NCI-H1092 treated with DMSO at 0.1 percent for 48 hours (cell line): ENCODE measurements at regions not wholly inside any gene's neighbourhood (a gene's known extent, or its start where the extent isn't known, plus 50 kb on each side); places are given as distances from the start of the nearest gene placed in this dataset.

Experiments
- DNase-seq: peaks from one replicate; lab custom pipeline; 2025; lab: John Stamatoyannopoulos, UW

- DNase-seq = no peak
Measured at GRCh38 chr20:57876163-57876562, 166.3 kb upstream of the PMEPA1 start.

GRCh38 chr20:57874141-57874540 lies 164.3 kb upstream of the PMEPA1 start:
- no peak for DNase-seq

- DNase-seq = no peak
Measured at GRCh38 chr20:57872816-57873409, 163.1 kb upstream of the PMEPA1 start.

DNA sequence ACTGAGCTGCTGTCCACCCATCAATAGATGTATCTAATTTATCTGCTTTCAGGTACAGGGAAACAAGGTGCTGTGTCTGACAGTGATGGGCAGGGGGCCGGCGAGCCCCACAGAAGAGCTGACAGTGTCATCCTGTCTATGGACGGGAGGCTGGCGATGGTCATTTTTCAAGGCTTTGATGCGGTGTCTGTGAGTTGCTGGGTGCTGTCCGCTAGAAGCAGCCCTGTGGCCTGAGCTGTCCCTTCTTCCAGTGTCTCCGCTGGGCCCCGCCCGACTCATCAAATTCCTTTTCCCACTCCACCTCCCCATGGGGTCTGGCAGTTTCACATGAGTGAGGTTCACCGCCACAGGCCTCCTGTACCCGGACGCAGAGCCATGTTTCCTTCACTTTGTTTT lies 161.4 kb upstream of the PMEPA1 start:
- DNase-seq = no peak

- no peak for DNase-seq
Measured at GRCh38 chr20:57870597-57871236, 160.9 kb upstream of the PMEPA1 start.

- DNase-seq = no peak
Measured at GRCh38 chr20:57869951-57870315, 160.1 kb upstream of the PMEPA1 start.

DNA sequence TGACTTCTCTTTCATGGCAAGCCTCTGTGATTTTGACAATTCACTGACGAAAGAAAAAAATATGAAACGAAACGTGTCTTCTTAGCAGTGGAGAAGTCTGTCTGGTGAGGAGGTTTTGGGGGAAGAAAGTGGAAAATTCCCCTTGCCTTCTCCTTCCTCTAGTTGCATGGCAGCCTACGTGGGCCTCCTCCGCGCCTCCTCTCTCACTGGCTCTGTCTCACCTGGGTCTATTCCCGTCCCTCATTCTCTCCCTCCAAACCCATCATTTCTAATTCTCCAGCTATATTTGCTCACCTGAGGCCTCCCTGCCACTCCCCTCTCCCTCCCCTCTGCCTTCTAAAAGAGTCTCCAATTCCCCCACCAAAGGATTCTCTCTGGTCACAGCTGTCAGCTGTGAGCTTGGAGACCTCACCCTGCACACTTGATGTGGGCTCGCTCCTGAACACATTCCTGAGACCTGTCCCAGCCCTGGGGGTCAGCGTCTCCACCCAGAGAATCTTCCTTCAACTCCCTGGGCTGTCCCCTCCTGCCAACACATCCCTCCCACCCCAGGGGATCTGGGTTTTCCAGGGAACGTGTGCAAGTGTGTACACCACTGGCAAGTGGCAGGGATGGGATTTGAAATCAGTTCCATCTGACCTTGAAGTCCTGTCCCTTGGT lies 159.6 kb upstream of the PMEPA1 start:
- no peak for DNase-seq

DNA sequence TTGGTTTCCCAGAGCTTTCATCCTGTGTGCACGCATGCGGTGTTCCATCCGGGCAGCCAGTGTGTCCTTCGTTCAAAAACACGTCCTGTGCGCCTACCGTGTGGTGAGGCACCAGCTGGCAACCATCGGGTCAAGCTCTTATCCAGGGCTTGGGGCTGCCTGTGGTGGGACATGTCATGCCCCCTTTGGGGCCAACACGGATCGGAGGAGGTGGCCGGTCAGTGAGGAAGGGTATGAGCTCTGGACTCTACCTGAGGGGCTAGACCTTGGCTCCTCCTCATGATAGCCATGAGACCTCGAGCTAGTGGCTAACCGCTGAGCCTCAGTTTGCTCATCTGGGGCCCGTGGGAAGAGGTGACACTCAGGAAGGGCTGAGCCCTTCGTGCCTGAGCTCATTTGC lies 158.5 kb upstream of the PMEPA1 start:
- no peak for DNase-seq

GRCh38 chr20:57867807-57868206 lies 158.0 kb upstream of the PMEPA1 start:
- DNase-seq = no peak

DNA sequence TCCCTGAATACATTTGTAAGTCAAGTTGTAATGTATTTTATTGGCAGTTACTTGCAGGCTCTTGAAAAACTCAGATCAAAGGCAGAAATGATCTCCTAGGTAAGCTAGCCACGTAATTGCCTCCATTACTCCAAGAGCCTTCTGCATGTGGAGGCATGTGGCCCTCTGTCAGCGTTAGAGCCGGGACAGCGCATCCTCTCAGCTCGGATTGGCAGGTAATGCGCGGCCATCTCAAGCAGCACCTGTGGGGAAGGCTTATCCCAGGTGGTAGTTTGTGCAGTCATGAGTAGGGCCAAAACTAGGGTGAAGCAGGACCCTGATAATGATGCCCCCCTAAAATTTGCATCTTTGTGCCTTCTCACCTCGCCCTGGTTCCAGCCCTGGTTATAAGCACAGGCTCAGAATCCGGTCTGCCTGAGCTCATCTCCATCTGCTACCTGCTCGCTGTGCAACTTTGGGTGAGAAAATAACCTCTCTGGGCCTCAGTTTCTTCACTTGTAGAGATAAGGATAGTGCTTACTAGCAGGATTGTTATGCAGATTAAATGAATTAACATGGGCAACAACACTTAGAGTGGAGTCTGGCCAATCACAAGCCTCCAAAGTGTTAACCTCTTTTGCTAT lies 157.5 kb upstream of the PMEPA1 start:
- DNase-seq = no peak

- no peak for DNase-seq
Measured at GRCh38 chr20:57866250-57867106, 156.7 kb upstream of the PMEPA1 start.

- no peak for DNase-seq
Measured at GRCh38 chr20:57865266-57865665, 155.5 kb upstream of the PMEPA1 start.

- no peak for DNase-seq
Measured at GRCh38 chr20:57860576-57860975, 150.8 kb upstream of the PMEPA1 start.

DNA sequence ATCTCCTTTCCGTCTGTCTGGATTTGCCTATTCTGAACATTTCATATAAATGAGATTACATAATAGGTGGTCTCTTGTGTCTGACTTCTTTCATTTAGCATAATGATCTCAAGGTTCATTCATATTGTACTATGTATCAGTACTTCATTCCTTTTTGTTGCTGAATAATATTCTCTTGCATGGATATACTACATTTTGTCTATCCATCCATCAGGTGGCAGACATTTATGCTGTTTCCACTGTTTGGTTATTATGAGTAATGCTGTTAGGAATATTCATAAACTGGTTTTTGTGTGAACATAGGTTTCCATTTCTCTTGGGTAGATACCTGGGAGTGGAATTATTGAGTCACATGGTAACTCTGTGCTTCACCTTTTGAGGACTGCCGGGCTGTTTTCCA lies 148.2 kb upstream of the PMEPA1 start:
- DNase-seq = no peak

DNA sequence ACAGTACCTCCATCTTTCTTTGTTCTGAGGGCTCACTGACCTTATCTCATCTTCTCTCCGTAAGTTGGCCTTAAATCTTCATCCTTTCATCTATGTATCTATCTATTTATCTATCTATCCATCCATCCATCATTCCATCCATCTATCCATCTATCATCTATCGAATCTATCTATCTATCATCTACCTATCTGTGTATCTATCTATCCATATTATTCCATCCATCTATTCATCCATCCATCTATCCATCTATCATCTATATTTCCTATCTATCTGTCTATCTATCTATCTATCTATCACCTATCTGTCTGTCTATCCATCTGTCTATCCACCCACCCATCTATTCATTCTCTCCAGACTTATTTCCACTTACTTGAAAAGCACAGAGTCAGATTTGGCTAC lies 147.3 kb upstream of the PMEPA1 start:
- DNase-seq = no peak

GRCh38 chr20:57856658-57857057 lies 146.8 kb upstream of the PMEPA1 start:
- DNase-seq = no peak

- DNase-seq = no peak
Measured at GRCh38 chr20:57851796-57852195, 142.0 kb upstream of the PMEPA1 start.

GRCh38 chr20:57851025-57851682 lies 141.3 kb upstream of the PMEPA1 start:
- no peak for DNase-seq

DNA sequence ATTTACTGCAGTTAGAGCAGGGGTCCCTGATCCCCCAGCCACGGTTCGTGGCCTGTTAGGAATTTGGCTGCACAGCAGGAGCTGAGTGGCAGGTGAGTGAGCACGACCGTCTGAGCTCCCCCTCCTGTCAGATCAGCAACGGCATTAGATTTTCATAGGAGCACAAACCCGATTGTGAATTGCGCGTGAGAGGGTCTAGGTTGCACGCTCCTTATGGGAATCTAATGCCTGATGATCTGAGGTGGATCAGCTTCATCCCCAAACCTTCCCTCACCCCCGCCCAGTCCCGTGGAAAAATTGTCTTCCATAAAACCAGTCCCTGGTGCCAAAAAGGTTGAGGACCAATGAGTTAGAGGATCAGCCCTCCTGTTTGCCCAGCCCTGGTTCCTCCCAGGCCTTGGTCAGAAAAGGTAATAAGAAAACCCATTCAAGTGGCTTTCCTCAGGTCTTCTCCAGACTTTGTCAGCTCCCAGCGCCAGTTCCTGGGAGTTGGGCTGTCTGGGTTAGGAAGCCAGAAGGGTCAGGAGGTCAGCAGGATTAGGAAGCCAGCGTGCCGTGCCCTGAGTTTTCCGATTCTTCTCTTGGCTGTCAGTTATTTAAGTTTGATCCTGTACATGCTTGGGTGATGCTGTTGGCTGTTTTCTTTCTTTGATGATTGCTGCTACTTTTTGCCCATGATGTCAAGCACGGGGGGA lies 139.9 kb upstream of the PMEPA1 start:
- DNase-seq = no peak

DNA sequence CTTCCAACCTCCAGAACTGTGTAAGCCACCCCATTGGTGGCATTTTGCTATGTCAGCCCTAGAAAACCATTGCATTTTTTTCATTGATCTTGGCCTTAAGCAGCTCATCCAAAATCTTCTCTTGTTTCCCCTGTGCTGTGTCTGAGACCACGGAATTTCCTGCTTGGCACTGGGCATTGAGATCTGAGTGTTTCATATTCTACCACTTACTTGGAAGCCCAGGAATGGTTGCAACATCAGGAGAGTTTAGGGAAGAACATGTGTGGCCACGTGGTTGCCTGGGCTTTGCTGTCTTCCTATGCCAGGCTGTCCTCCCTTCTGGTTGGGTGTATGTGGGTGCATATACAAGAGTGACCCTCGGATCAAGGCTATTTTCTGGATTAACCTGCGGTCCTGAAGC lies 139.3 kb upstream of the PMEPA1 start:
- DNase-seq = no peak

GRCh38 chr20:57848282-57848681 lies 138.5 kb upstream of the PMEPA1 start:
- DNase-seq = no peak
